ENCODE measurements at regions not wholly inside any gene's neighbourhood (a gene's known extent, or its start where the extent isn't known, plus 50 kb on each side); places are given as distances from the start of the nearest gene placed in this dataset.

GRCh38 chr2:156110890-156111289, 221.6 kb downstream of the NR4A2 start (continued):
- TF ChIP-seq CHD7 (IDR thresholded peaks at IDR 0.05; ENCODE audit: insufficient replicate concordance, low read length) (no peak), CTCF (IDR thresholded peaks at IDR 0.05; ENCODE audit: control extremely low read depth in 1 of 3, insufficient read depth in 1 of 3, low read depth in 1 of 3, low read length in 3 of 3) (peak; percentile 17 to 50 (median 35); a peak in 3 of 4 replicates)

Data from H1 (cell line).